NCI-H2227 (cell line): ENCODE measurements at regions not wholly inside any gene's neighbourhood (a gene's known extent, or its start where the extent isn't known, plus 50 kb on each side); places are given as distances from the start of the nearest gene placed in this dataset.

Experiments
- DNase-seq: peaks from one replicate; lab custom pipeline; 2025; ENCODE audit not compliant: unreplicated experiment; lab: John Stamatoyannopoulos, UW

GRCh38 chr4:35286434-35286833 lies 957.9 kb downstream of the ARAP2 start:
- DNase-seq, result no peak

- no peak for DNase-seq
Measured at GRCh38 chr4:35300996-35301774, 943.1 kb downstream of the ARAP2 start.

GRCh38 chr4:35315419-35315818 lies 928.9 kb downstream of the ARAP2 start:
- DNase-seq, result no peak

- DNase-seq, result no peak
Measured at GRCh38 chr4:35325908-35326453, 918.3 kb downstream of the ARAP2 start.

- no peak for DNase-seq
Measured at GRCh38 chr4:35342833-35343232, 901.5 kb downstream of the ARAP2 start.

GRCh38 chr4:35347276-35347675 lies 897.0 kb downstream of the ARAP2 start:
- no peak for DNase-seq

GRCh38 chr4:35358001-35358584 lies 886.2 kb downstream of the ARAP2 start:
- no peak for DNase-seq

GRCh38 chr4:35364321-35364870 lies 879.9 kb downstream of the ARAP2 start:
- no peak for DNase-seq

- DNase-seq, result no peak
Measured at GRCh38 chr4:35365186-35365585, 879.1 kb downstream of the ARAP2 start.

- DNase-seq, result no peak
Measured at GRCh38 chr4:35399912-35400311, 844.4 kb downstream of the ARAP2 start.

GRCh38 chr4:35423104-35423503 lies 821.2 kb downstream of the ARAP2 start:
- no peak for DNase-seq

- no peak for DNase-seq
Measured at GRCh38 chr4:35447474-35447873, 796.8 kb downstream of the ARAP2 start.

GRCh38 chr4:35459045-35459444 lies 785.3 kb downstream of the ARAP2 start:
- no peak for DNase-seq

- no peak for DNase-seq
Measured at GRCh38 chr4:35461931-35462659, 782.2 kb downstream of the ARAP2 start.

GRCh38 chr4:35463251-35463952 lies 780.9 kb downstream of the ARAP2 start:
- DNase-seq, result no peak

GRCh38 chr4:35464964-35465528 lies 779.3 kb downstream of the ARAP2 start:
- no peak for DNase-seq

GRCh38 chr4:35491093-35491492 lies 753.2 kb downstream of the ARAP2 start:
- DNase-seq, result no peak

- DNase-seq, result no peak
Measured at GRCh38 chr4:35493977-35494376, 750.3 kb downstream of the ARAP2 start.

GRCh38 chr4:35494955-35495354 lies 749.4 kb downstream of the ARAP2 start:
- no peak for DNase-seq

- DNase-seq, result no peak
Measured at GRCh38 chr4:35500812-35501211, 743.5 kb downstream of the ARAP2 start.

- DNase-seq, result no peak
Measured at GRCh38 chr4:35503435-35503834, 740.9 kb downstream of the ARAP2 start.
